ENCODE measurements at regions not wholly inside any gene's neighbourhood (a gene's known extent, or its start where the extent isn't known, plus 50 kb on each side); places are given as distances from the start of the nearest gene placed in this dataset.

GRCh38 chr4:13316354-13316753 is 167.8 kb downstream of the RAB28 start:
- DNase-seq (ENCODE audit: low read depth): no peak

DNA sequence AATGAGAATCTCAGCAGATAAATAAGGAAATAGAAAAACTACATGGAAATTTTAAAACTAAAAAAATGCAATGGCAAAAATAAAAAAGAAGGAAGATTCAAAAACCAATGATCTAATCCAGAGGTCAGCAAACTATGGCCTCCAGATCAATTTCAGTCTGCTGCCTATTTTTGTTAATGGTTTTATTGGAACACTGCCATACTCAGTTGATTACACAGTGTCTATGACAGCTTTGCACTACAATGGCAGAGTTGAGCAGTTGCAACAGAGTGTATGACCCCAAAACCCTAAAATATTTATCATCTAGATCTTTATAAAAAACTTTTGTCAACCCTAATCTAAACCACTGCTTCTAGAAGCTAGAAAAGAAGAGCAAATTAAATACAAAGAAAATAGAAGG is 170.3 kb downstream of the RAB28 start:
- DNase-seq (ENCODE audit: low read depth): no peak

GRCh38 chr4:13312264-13312663 is 171.9 kb downstream of the RAB28 start:
- DNase-seq (ENCODE audit: low read depth): no peak

DNA sequence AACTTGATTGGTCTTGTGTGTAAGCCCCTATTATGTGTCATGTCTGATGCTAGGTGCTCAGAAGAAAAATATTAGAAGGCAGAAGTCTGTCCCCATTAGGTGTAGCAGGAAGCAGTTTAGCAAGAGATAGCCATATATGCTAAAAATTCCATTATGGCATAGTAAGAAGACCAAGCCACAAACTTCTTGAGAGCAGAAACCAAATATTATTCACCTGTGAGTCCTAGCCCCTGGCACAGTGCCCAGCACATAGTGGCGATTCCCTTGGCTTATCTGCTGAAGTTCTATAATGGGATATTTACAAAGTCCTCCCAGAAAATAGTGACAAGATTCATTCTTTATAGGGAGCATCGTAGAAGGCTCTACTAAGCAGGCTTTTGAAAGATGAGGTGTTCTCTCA is 174.4 kb downstream of the RAB28 start:
- DNase-seq (ENCODE audit: low read depth): no peak

GRCh38 chr4:13306356-13306755 is 177.8 kb downstream of the RAB28 start:
- no peak for DNase-seq (ENCODE audit: low read depth)

GRCh38 chr4:13302876-13303275 is 181.3 kb downstream of the RAB28 start:
- no peak for DNase-seq (ENCODE audit: low read depth)

DNA sequence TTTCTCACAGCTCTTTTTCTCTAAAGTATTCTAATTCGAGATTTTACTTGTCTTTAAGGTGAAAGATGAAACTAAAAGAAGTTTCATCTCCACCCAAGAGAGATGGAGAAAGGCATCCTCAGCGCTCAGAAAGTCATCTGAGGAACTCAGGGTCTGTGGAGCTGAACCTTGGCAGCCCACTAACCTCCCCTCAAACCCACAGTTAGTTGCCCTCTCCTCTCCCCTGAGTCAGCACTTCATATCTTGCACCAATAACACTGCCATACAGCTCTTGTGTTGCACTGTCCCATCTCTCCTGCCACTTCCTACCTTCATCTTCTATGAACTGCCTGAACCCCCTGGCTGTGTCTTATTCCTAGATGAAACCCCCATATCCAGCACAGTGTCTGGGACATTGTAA is 184.8 kb downstream of the RAB28 start:
- DNase-seq (ENCODE audit: low read depth): no peak

GRCh38 chr4:13298655-13299054 is 185.5 kb downstream of the RAB28 start:
- no peak for DNase-seq (ENCODE audit: low read depth)

- no peak for DNase-seq (ENCODE audit: low read depth)
These were observed 187.2 kb downstream of the RAB28 start for GRCh38 chr4:13296986-13297385.

GRCh38 chr4:13294961-13295605 is 189.1 kb downstream of the RAB28 start:
- DNase-seq (ENCODE audit: low read depth): no peak

GRCh38 chr4:13292372-13292771 is 191.8 kb downstream of the RAB28 start:
- no peak for DNase-seq (ENCODE audit: low read depth)

GRCh38 chr4:13289391-13289790 is 194.7 kb downstream of the RAB28 start:
- DNase-seq (ENCODE audit: low read depth): no peak

- no peak for DNase-seq (ENCODE audit: low read depth)
These were observed 198.8 kb downstream of the RAB28 start for GRCh38 chr4:13285336-13285735.

GRCh38 chr4:13284932-13285331 is 199.2 kb downstream of the RAB28 start:
- DNase-seq (ENCODE audit: low read depth): no peak

DNA sequence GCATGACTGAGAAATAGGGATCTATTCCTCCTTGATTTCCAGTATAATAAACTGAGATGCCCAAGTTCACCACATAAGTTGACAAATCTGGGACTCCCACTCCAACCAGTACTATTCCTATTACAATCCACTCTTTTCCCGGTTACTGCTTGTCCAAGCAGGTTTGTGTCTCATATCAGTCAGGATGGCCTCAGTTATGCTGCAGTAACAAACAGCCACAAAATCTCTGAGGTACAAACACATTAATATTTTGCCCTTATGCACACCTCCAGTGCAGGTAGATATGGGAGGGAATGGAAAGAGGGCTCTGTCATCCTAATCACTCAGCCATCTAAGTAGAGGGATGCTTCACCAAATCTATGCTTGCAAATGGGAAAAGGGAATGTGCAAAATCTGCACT is 207.8 kb downstream of the RAB28 start:
- DNase-seq (ENCODE audit: low read depth): no peak

DNA sequence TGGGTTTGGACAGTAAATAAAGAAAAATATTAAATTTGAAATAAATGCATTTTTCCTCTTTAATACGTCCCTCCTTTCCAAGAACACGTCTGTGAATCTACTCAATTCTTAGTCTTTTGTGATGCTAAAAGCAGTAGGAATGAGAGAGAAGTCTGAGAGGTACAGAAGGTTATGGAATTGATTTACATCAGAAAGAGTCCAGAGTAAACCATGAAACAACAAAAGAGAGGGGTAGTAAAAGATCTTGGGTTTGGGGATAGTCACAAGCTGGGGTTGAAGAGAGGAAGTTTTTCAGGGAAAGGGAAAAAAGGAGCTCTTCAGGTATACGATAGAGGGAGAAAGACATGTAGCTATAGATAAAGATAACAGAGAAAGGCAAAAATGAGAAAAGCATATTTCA is 215.4 kb downstream of the RAB28 start:
- DNase-seq (ENCODE audit: low read depth): no peak

GRCh38 chr4:13268165-13268564 is 216.0 kb downstream of the RAB28 start:
- DNase-seq (ENCODE audit: low read depth): no peak

GRCh38 chr4:13267091-13267490 is 217.0 kb downstream of the RAB28 start:
- DNase-seq (ENCODE audit: low read depth): no peak

DNA sequence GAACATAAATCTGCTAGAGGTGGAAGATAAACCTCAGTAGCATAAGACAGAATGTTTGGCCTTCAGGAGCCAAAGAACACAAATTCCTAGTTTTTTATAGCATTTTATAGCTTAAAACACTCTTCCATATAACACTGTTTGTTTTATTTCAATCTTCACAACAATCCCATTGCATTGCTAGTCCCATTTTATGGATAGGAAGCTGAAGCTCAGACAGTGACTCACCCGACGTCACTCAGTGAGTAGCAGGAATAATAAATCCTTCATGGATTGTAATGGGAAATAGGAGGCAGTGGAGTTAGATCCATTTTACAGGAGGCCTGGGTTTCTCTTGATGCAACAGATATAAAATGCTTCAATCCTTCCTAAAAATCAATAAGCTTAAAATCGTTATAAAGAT is 217.5 kb downstream of the RAB28 start:
- no peak for DNase-seq (ENCODE audit: low read depth)

- no peak for DNase-seq (ENCODE audit: low read depth)
These were observed 220.1 kb downstream of the RAB28 start for GRCh38 chr4:13263967-13264525.

DNA sequence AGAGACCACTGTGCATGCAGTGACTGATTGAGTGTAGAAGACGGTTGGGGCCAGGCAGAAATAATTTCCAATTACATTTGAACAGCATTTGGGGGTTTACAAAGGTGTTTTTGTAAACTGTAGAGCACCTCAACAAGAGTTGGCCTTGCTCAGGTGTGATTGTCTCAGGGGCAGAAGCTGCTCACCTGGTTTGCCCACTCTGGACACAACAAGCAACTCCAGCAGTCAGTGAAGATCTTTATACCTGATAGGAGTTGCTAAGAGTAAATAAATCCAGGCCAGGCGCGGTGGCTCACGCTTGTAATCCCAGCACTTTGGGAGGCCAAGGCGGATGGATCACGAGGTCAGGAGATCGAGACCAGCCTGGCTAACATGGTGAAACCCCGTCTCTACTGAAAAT is 221.3 kb downstream of the RAB28 start:
- DNase-seq (ENCODE audit: low read depth): no peak

- no peak for DNase-seq (ENCODE audit: low read depth)
These were observed 222.5 kb downstream of the RAB28 start for GRCh38 chr4:13261486-13262257.

DNA sequence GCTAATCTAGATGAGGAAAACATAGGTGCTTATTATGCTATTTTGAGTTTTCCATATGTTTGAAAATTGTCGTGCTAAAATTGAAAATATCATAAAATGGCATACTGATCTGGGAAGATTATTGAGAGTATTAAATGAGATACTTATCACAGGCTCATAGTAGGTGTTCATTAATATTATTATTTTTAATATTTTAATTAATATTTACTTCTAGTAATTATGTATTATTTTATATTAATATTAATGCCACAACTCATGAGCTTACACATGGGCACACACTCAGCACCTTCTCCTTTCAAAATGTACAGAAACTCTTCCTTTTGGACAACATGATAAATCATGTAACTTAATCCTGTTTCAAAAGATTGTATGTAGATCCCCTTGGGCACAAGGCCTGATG is 223.6 kb downstream of the RAB28 start:
- DNase-seq (ENCODE audit: low read depth): no peak

GRCh38 chr4:13250263-13250662 is 233.9 kb downstream of the RAB28 start:
- DNase-seq (ENCODE audit: low read depth): no peak

Measured in activated T-helper 9 cell treated with anti-CD3 and anti-CD28 coated beads, Interleukin-2, amount 50 U/mL, for 16 hours (primary cell).